ENCODE measurements at regions not wholly inside any gene's neighbourhood (a gene's known extent, or its start where the extent isn't known, plus 50 kb on each side); places are given as distances from the start of the nearest gene placed in this dataset.

GRCh38 chr11:11163669-11164333 is 189.2 kb downstream of the CSNK2A3 start:
- ATAC-seq: no peak
- peaks cover 27% of the 10 kb centered on the region for H3K27me3 Mint-ChIP-seq (ENCODE audit: low read depth)
- DNase-seq (ENCODE audit: low spot score): no peak
- TF ChIP-seq ZNF416 (CRISPR knock-in tag; IDR thresholded peaks at IDR 0.05): no peak
- CTCF ChIA-PET: interaction anchor here (0.6 to 2.6 kb wide), 4 partner anchors 14 to 230 kb away, joined by 3 to 11 read pairs (median 5); no protein-coding TSS in a partner anchor
- no peak overlapping the region for H3K27ac Mint-ChIP-seq
- peaks cover 8% of the 10 kb centered on the region for H3K9me3 Mint-ChIP-seq
- H3K4me1 Mint-ChIP-seq: no peaks in the 10 kb centered on the region
- H3K36me3 Mint-ChIP-seq: no peaks in the 10 kb centered on the region
- no peak overlapping the region for H3K4me3 Mint-ChIP-seq
- POLR2A ChIA-PET: no interaction called here

- no peak for DNase-seq (ENCODE audit: low spot score)
- H3K4me3 Mint-ChIP-seq: no peak overlapping the region
- no peaks in the 10 kb centered on the region for H3K4me1 Mint-ChIP-seq
- ChIA-PET CTCF (interaction anchor here (0.6 to 2.6 kb wide), 6 partner anchors 11 to 229 kb away, joined by 3 to 11 read pairs (median 4); no protein-coding TSS in a partner anchor), POLR2A (no interaction called here)
- peaks cover 27% of the 10 kb centered on the region for H3K27me3 Mint-ChIP-seq (ENCODE audit: low read depth)
- H3K9me3 Mint-ChIP-seq: peaks cover 8% of the 10 kb centered on the region
- H3K36me3 Mint-ChIP-seq: no peaks in the 10 kb centered on the region
- TF ChIP-seq USF2 (CRISPR knock-in tag; IDR thresholded peaks at IDR 0.05) (no peak), SMAD3 (CRISPR knock-in tag; IDR thresholded peaks at IDR 0.05; ENCODE audit: borderline replicate concordance) (0 out of 2 replicates have a peak, but pooled peaks have one; percentile 30), ZNF138 (CRISPR knock-in tag; conservative IDR thresholded peaks at IDR 0.05) (no peak)
- H3K27ac Mint-ChIP-seq: no peak overlapping the region
- peak; percentile 93 for ATAC-seq
Observed at GRCh38 chr11:11163236-11163635, 189.8 kb downstream of the CSNK2A3 start.

GRCh38 chr11:11157185-11157584 is 195.9 kb downstream of the CSNK2A3 start:
- CTCF ChIA-PET: interaction anchor here (0.6 to 3.6 kb wide), 29 partner anchors 9 to 630 kb away, joined by 3 to 47 read pairs (median 3); no protein-coding TSS in a partner anchor
- Mint-ChIP-seq H3K4me3 (no peak overlapping the region), H3K36me3 (no peaks in the 10 kb centered on the region), H3K9me3 (peaks cover 8% of the 10 kb centered on the region), H3K4me1 (no peaks in the 10 kb centered on the region), H3K27ac (no peak overlapping the region), H3K27me3 (ENCODE audit: low read depth) (peaks cover 7% of the 10 kb centered on the region; the same call in 1 of the 2 replicates)
- TF ChIP-seq STAT6 (CRISPR knock-in tag; conservative IDR thresholded peaks at IDR 0.05; ENCODE audit: low read depth) (no peak), ZNF396 (CRISPR knock-in tag; IDR thresholded peaks at IDR 0.05; ENCODE audit: borderline replicate concordance) (no peak), CREB1 (CRISPR knock-in tag; IDR thresholded peaks at IDR 0.05) (no peak), NFYB (CRISPR knock-in tag; conservative IDR thresholded peaks at IDR 0.05; ENCODE audit: low read depth) (no peak), ATF1 (CRISPR knock-in tag; IDR thresholded peaks at IDR 0.05) (no peak), ARID4B (CRISPR knock-in tag; IDR thresholded peaks at IDR 0.05; ENCODE audit: borderline replicate concordance) (no peak), USF1 (CRISPR knock-in tag; IDR thresholded peaks at IDR 0.05) (no peak)
- peak; percentile 69 for ATAC-seq
- POLR2A ChIA-PET: no interaction called here
- DNase-seq (ENCODE audit: low spot score): peak; percentile 67
